HepG2 (cell line): ENCODE measurements at regions not wholly inside any gene's neighbourhood (a gene's known extent, or its start where the extent isn't known, plus 50 kb on each side); places are given as distances from the start of the nearest gene placed in this dataset.

Source experiments
- ATAC-seq: fragments of 200-7000 bp; cut with Tn5 transposase; 3 replicates; pipeline ENCODE4 v1.9.1; 2020; ENCODE audit warnings: mild to moderate bottlenecking, moderate library complexity
- BruUV-seq: library from RNA; stranded (reverse); fragments of 400-500 nt; replicated peaks from 2 replicates; lab custom pipeline; 2021; lab: Mats Ljungman, UMichigan
- CTCF ChIA-PET: fragments of 300-600 bp; formaldehyde crosslinking; extraction: SDS; loops from one replicate; lab custom pipeline; 2021; ENCODE audit warnings: low total read pairs, inconsistent platforms, low intra/inter-chr PET ratio; lab: Yijun Ruan, JAX
- POLR2A ChIA-PET: fragments of 350-600 bp; sonication (Branson Sonifier 250); formaldehyde crosslinking; loops from one replicate; lab custom pipeline; 2020; ENCODE audit warnings: antibody characterized with exemption, inconsistent platforms; lab: Yijun Ruan, JAX
- DNase-seq: peaks from one replicate; pipeline ENCODE4 v3.0.0-alpha.2; 2015; ENCODE audit warnings: low spot score
- FAIRE-seq: peaks from 3 replicates; lab custom pipeline; 2011; peaks lifted over from hg19 to GRCh38; lab: Jason Lieb, UNC
- H2AFZ ChIP-seq: one replicate; pipeline ENCODE4 v1.6.1; 2011; ENCODE audit warnings: low read length, inconsistent platforms
- H3K27ac ChIP-seq: fragments of 300-600 bp; 3 replicates; pipeline ENCODE4 v1.8.0; 2011; ENCODE audit warnings: mixed run types, mild to moderate bottlenecking, mixed read lengths, low read length, inconsistent platforms; ENCODE audit not compliant: insufficient read depth; ENCODE audit errors: extremely low read length
- H3K27me3 ChIP-seq, 2 experiments: fragments of 200-600 bp in 1 of 2; 2 replicates in 1 of 2; 3 replicates in 1 of 2; pipeline versions ENCODE4 v1.6.0 to v1.8.0; 2011; ENCODE audit warnings: low read length in 2 of 2, mild to moderate bottlenecking in 2 of 2, moderate library complexity in 2 of 2, inconsistent platforms in 1 of 2; ENCODE audit not compliant: insufficient read depth in 2 of 2, control insufficient read depth in 1 of 2
- H3K36me3 ChIP-seq, 2 experiments: fragments of 200-600 bp in 1 of 2; replicated peaks in 1 of 2; 2 replicates in 1 of 2; 3 replicates in 1 of 2; pipeline versions ENCODE4 v1.5.1 to v1.8.0; 2011; ENCODE audit warnings: low read length in 2 of 2, inconsistent platforms in 1 of 2; ENCODE audit not compliant: insufficient read depth in 2 of 2, control insufficient read depth in 1 of 2
- H3K4me1 ChIP-seq: 2 replicates; pipeline ENCODE4 v1.5.1; 2012; ENCODE audit warnings: low read length, inconsistent platforms; ENCODE audit not compliant: insufficient read depth
- H3K4me2 ChIP-seq: 2 replicates; pipeline ENCODE4 v1.6.0; 2011; ENCODE audit warnings: low read depth, low read length, inconsistent platforms
- H3K4me3 ChIP-seq, 3 experiments: fragments of 200-600 bp in 1 of 3; sonication (generic), shearing (Covaris generic) in 1 of 3; replicated peaks in 1 of 3; 2 replicates each; pipeline ENCODE4 v1.5.1; 2011 to 2016; ENCODE audit warnings: low read length in 3 of 3, inconsistent platforms in 2 of 3, low read depth in 2 of 3, mild to moderate bottlenecking in 2 of 3, control low read depth in 1 of 3, mixed read lengths in 1 of 3; ENCODE audit not compliant: insufficient read depth in 1 of 3
- H3K79me2 ChIP-seq: one replicate; pipeline ENCODE4 v1.6.1; 2011; ENCODE audit warnings: low read length, inconsistent platforms; ENCODE audit not compliant: insufficient read depth
- H3K9ac ChIP-seq: 2 replicates; pipeline ENCODE4 v1.6.0; 2011; ENCODE audit warnings: mild to moderate bottlenecking, low read depth, low read length, inconsistent platforms; ENCODE audit not compliant: insufficient read depth
- H3K9me3 ChIP-seq: 2 replicates; pipeline ENCODE4 v1.5.1; 2012; ENCODE audit warnings: mild to moderate bottlenecking, low read length
- H4K20me1 ChIP-seq: 2 replicates; pipeline ENCODE4 v1.6.0; 2011; ENCODE audit warnings: inconsistent platforms, mild to moderate bottlenecking, low read length, moderate library complexity; ENCODE audit not compliant: insufficient read depth
- GATA4 ChIP-seq: sonication (generic); IDR thresholded peaks from 2 replicates; pipeline ENCODE4 v1.6.1; 2016; ENCODE audit warnings: antibody characterized with exemption, low read depth, borderline replicate concordance
- HNF4A ChIP-seq: sonication (generic); formaldehyde crosslinking; IDR thresholded peaks from 2 replicates; pipeline ENCODE4 v1.4.0; 2020; ENCODE audit warnings: missing genetic modification reagents
- MBNL3 ChIP-seq: fragments of 250-450 bp; sonication (Bioruptor Pico); conservative IDR thresholded peaks from 2 replicates; pipeline ENCODE4 v1.8.0; 2022; ENCODE audit warnings: mild to moderate bottlenecking, inconsistent platforms
- NRL ChIP-seq: sonication (generic); formaldehyde crosslinking; IDR thresholded peaks from 2 replicates; pipeline ENCODE4 v1.5.0; 2020; ENCODE audit warnings: missing genetic modification reagents, mild to moderate bottlenecking, moderate library complexity, borderline replicate concordance
- REPIN1 ChIP-seq: sonication (generic); formaldehyde crosslinking; IDR thresholded peaks from 2 replicates; pipeline ENCODE4 v1.8.0; 2022; ENCODE audit warnings: missing genetic modification reagents, low read depth, mild to moderate bottlenecking, borderline replicate concordance
- ZNF644 ChIP-seq: IDR thresholded peaks from 2 replicates; pipeline ENCODE4 v1.6.1; 2016; ENCODE audit warnings: low read depth
- WGBS: methylation state at CpG from one replicate; pipeline ENCODE4 v1.1.6; 2017; ENCODE audit warnings: low lambda C conversion rate; 5-methylcytosine and 5-hydroxymethylcytosine counted together
- in situ Hi-C: cut with HindIII; loops from 2 replicates; pipeline ENCODE4 v1.10.0; 2017; ENCODE audit warnings: low pct_unique_long_range_greater_than_20kb; ENCODE audit not compliant: extremely low pct_ligation_motif_present
- intact Hi-C: fragments of 100-400 bp; cut with micrococcal nuclease; formaldehyde crosslinking; loops from one replicate; pipeline ENCODE4 v1.10.0; 2022; ENCODE audit not compliant: unreplicated experiment
- TF ChIP-seq, protein P1 (sequence below): sonication (generic); formaldehyde crosslinking; IDR thresholded peaks from 2 replicates; pipeline ENCODE4 v1.9.0; 2021; ENCODE audit warnings: missing genetic modification reagents, borderline replicate concordance
- TF ChIP-seq, protein P2 (sequence below): IDR thresholded peaks from 2 replicates; pipeline ENCODE4 v1.4.0; 2020; ENCODE audit warnings: mild to moderate bottlenecking, missing genetic modification reagents

DNA sequence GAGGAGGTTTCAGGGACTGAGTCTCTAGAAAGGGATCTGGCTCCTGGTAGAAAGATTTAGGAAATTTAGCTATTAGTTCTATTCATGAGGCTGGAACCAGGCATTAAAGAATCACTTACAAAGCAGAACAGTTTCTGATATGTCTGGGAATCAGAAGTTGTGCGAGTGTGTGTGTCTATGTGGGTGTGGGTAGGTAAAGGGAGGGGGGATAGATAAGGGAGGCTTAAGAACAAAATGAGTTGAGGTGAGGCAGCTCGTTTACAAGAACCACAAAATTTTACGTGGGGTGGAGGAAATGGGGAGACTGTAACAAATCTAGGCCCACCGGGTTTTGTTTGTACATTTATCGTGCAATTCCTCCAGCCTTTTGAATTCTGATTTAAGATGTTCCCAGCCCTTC lies 90.7 kb downstream of the SAMD9 start (continued):
- TF ChIP-seq, protein P1, sequence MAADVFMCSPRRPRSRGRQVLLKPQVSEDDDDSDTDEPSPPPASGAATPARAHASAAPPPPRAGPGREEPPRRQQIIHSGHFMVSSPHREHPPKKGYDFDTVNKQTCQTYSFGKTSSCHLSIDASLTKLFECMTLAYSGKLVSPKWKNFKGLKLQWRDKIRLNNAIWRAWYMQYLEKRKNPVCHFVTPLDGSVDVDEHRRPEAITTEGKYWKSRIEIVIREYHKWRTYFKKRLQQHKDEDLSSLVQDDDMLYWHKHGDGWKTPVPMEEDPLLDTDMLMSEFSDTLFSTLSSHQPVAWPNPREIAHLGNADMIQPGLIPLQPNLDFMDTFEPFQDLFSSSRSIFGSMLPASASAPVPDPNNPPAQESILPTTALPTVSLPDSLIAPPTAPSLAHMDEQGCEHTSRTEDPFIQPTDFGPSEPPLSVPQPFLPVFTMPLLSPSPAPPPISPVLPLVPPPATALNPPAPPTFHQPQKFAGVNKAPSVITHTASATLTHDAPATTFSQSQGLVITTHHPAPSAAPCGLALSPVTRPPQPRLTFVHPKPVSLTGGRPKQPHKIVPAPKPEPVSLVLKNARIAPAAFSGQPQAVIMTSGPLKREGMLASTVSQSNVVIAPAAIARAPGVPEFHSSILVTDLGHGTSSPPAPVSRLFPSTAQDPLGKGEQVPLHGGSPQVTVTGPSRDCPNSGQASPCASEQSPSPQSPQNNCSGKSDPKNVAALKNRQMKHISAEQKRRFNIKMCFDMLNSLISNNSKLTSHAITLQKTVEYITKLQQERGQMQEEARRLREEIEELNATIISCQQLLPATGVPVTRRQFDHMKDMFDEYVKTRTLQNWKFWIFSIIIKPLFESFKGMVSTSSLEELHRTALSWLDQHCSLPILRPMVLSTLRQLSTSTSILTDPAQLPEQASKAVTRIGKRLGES (CRISPR knock-in tag) = no peak
- TF ChIP-seq NRL (CRISPR knock-in tag) (no peak), MBNL3 (CRISPR knock-in tag) (no peak)

DNA sequence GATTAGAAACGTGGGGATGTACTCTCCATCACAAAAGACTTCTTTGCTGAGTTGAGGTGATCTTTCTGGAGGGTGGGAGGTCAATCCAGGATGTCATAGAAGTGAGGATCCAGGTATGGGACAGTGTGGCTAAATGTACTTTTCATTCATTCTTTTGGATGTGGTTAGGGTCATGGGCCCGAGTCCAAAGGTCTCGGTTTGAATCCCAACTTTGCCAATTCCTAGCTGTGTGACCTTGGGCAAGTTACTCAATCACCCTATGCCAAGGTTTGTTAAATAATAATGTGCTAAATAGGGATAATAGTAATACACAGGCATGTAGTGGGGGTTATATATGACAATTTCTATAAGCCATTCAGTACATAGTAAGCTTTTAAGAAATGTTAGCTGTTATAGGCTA lies 91.4 kb downstream of the SAMD9 start:
- H3K36me3 ChIP-seq = no peaks in the 10 kb centered on the region
- peaks cover 17% of the 10 kb centered on the region for H3K4me1 ChIP-seq
- BruUV-seq = no TSS peak
- no peaks in the 10 kb centered on the region for H4K20me1 ChIP-seq
- WGBS = 0% methylated on average over 3 of the region's 3 CpGs
- no peak overlapping the region for H3K27ac ChIP-seq
- peaks cover under 1% of the 10 kb centered on the region; the same call in 1 of the 2 replicates for H3K9me3 ChIP-seq
- ChIA-PET CTCF (no interaction called here), POLR2A (no interaction called here)
- in situ Hi-C loops = no loop called here
- no peak for FAIRE-seq
- no peaks in the 10 kb centered on the region; a peak in 1 of 5 replicates for H3K27me3 ChIP-seq
- intact Hi-C loops = no loop called here
- no peak for DNase-seq
- no peak overlapping the region for H3K9ac ChIP-seq
- H3K4me3 ChIP-seq = no peak overlapping the region
- ATAC-seq = no peak
- no peaks in the 10 kb centered on the region for H3K79me2 ChIP-seq
- H3K4me2 ChIP-seq = no peak overlapping the region
- TF ChIP-seq, protein P2, sequence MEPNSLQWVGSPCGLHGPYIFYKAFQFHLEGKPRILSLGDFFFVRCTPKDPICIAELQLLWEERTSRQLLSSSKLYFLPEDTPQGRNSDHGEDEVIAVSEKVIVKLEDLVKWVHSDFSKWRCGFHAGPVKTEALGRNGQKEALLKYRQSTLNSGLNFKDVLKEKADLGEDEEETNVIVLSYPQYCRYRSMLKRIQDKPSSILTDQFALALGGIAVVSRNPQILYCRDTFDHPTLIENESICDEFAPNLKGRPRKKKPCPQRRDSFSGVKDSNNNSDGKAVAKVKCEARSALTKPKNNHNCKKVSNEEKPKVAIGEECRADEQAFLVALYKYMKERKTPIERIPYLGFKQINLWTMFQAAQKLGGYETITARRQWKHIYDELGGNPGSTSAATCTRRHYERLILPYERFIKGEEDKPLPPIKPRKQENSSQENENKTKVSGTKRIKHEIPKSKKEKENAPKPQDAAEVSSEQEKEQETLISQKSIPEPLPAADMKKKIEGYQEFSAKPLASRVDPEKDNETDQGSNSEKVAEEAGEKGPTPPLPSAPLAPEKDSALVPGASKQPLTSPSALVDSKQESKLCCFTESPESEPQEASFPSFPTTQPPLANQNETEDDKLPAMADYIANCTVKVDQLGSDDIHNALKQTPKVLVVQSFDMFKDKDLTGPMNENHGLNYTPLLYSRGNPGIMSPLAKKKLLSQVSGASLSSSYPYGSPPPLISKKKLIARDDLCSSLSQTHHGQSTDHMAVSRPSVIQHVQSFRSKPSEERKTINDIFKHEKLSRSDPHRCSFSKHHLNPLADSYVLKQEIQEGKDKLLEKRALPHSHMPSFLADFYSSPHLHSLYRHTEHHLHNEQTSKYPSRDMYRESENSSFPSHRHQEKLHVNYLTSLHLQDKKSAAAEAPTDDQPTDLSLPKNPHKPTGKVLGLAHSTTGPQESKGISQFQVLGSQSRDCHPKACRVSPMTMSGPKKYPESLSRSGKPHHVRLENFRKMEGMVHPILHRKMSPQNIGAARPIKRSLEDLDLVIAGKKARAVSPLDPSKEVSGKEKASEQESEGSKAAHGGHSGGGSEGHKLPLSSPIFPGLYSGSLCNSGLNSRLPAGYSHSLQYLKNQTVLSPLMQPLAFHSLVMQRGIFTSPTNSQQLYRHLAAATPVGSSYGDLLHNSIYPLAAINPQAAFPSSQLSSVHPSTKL = 0 out of 2 replicates have a peak, but pooled peaks have one; percentile 16
- TF ChIP-seq REPIN1 (CRISPR knock-in tag) (0 out of 2 replicates have a peak, but pooled peaks have one; percentile 57), HNF4A (CRISPR knock-in tag) (peak; percentile 64), ZNF644 (peak; percentile 29; the same call in 1 of the 2 replicates), GATA4 (no peak)
- TF ChIP-seq, all 625 proteins: peak for 4
- no peak overlapping the region for H2AFZ ChIP-seq
